Osteoblast (primary cell): ENCODE measurements at regions not wholly inside any gene's neighbourhood (a gene's known extent, or its start where the extent isn't known, plus 50 kb on each side); places are given as distances from the start of the nearest gene placed in this dataset.

ENCODE experiments used
- DNase-seq: peaks from one replicate; pipeline ENCODE4 v3.0.0; 2011; ENCODE audit warnings: low spot score, mixed read lengths; ENCODE audit not compliant: insufficient read length; ENCODE audit errors: missing footprints
- H2AFZ ChIP-seq: 2 replicates; pipeline ENCODE4 v1.6.0; 2011; ENCODE audit warnings: mild to moderate bottlenecking, low read length
- H3K27ac ChIP-seq: 2 replicates; pipeline ENCODE4 v1.5.1; 2011; ENCODE audit warnings: mild to moderate bottlenecking, low read depth, low read length, moderate library complexity
- H3K27me3 ChIP-seq: 2 replicates; pipeline ENCODE4 v1.6.0; 2012; ENCODE audit warnings: mild to moderate bottlenecking, control low read depth, inconsistent platforms, low read length, moderate library complexity; ENCODE audit not compliant: insufficient read depth
- H3K36me3 ChIP-seq: 2 replicates; pipeline ENCODE4 v1.5.1; 2011; ENCODE audit warnings: mild to moderate bottlenecking, low read length, control low read depth, moderate library complexity; ENCODE audit not compliant: insufficient read depth
- H3K4me1 ChIP-seq: 2 replicates; pipeline ENCODE4 v1.5.1; 2011; ENCODE audit warnings: mild to moderate bottlenecking, low read length, control low read depth, moderate library complexity; ENCODE audit not compliant: insufficient read depth
- H3K4me2 ChIP-seq: 2 replicates; pipeline ENCODE4 v1.6.0; 2011; ENCODE audit warnings: mild to moderate bottlenecking, low read length; ENCODE audit not compliant: insufficient read depth
- H3K4me3 ChIP-seq: fragments of 200-600 bp; sonication (generic); 3 replicates; pipeline ENCODE4 v1.5.1; 2012; ENCODE audit warnings: mild to moderate bottlenecking, low read length, inconsistent platforms; ENCODE audit not compliant: insufficient read depth
- H3K79me2 ChIP-seq: 2 replicates; pipeline ENCODE4 v1.6.0; 2012; ENCODE audit warnings: mild to moderate bottlenecking, low read length, control low read depth, inconsistent platforms; ENCODE audit not compliant: insufficient read depth
- H3K9me3 ChIP-seq: 2 replicates; pipeline ENCODE4 v1.5.1; 2011; ENCODE audit warnings: low read depth, low read length, control low read depth
- H4K20me1 ChIP-seq: 2 replicates; pipeline ENCODE4 v1.6.0; 2012; ENCODE audit warnings: mild to moderate bottlenecking, low read length, control low read depth; ENCODE audit not compliant: insufficient read depth
- CTCF ChIP-seq: IDR thresholded peaks from 2 replicates; pipeline ENCODE4 v1.5.1; 2011; ENCODE audit warnings: mild to moderate bottlenecking, low read depth, low read length, moderate library complexity; ENCODE audit errors: extremely low read depth

GRCh38 chr5:58231041-58231440 lies 228.8 kb downstream of the PLK2 start:
- Histone ChIP-seq H3K4me2 (no peak overlapping the region), H3K79me2 (no peaks in the 10 kb centered on the region), H3K4me1 (peaks cover 8% of the 10 kb centered on the region), H3K9me3 (no peaks in the 10 kb centered on the region), H3K27ac (no peak overlapping the region), H3K27me3 (no peaks in the 10 kb centered on the region), H2AFZ (no peak overlapping the region), H3K36me3 (no peaks in the 10 kb centered on the region), H4K20me1 (no peaks in the 10 kb centered on the region), H3K4me3 (no peak overlapping the region)
- no peak for TF ChIP-seq CTCF
- DNase-seq, result no peak

- peaks cover 3% of the 10 kb centered on the region for H3K4me1 ChIP-seq
- H2AFZ ChIP-seq, result no peak overlapping the region
- no peaks in the 10 kb centered on the region for H3K27me3 ChIP-seq
- H3K9me3 ChIP-seq, result no peaks in the 10 kb centered on the region
- no peaks in the 10 kb centered on the region for H3K79me2 ChIP-seq
- H3K27ac ChIP-seq, result no peak overlapping the region
- no peaks in the 10 kb centered on the region for H4K20me1 ChIP-seq
- no peak for TF ChIP-seq CTCF
- H3K4me3 ChIP-seq, result no peak overlapping the region
- H3K4me2 ChIP-seq, result no peak overlapping the region
- no peaks in the 10 kb centered on the region for H3K36me3 ChIP-seq
- DNase-seq, result no peak
These were observed 231.0 kb downstream of the PLK2 start for GRCh38 chr5:58228896-58229295.

GRCh38 chr5:58227858-58228257 lies 232.0 kb downstream of the PLK2 start:
- Histone ChIP-seq H3K27ac (no peak overlapping the region), H3K79me2 (no peaks in the 10 kb centered on the region), H3K4me3 (no peak overlapping the region), H4K20me1 (no peaks in the 10 kb centered on the region), H3K4me2 (no peak overlapping the region), H3K36me3 (no peaks in the 10 kb centered on the region), H2AFZ (no peak overlapping the region), H3K27me3 (no peaks in the 10 kb centered on the region), H3K4me1 (peaks cover 3% of the 10 kb centered on the region), H3K9me3 (no peaks in the 10 kb centered on the region)
- DNase-seq, result no peak
- no peak for TF ChIP-seq CTCF

GRCh38 chr5:58224661-58225060 lies 235.2 kb downstream of the PLK2 start:
- no peak for TF ChIP-seq CTCF
- no peak for DNase-seq
- Histone ChIP-seq H3K4me2 (no peak overlapping the region), H3K4me3 (no peak overlapping the region), H3K36me3 (no peaks in the 10 kb centered on the region), H3K4me1 (peaks cover 3% of the 10 kb centered on the region), H3K79me2 (no peaks in the 10 kb centered on the region), H4K20me1 (no peaks in the 10 kb centered on the region), H3K27ac (no peak overlapping the region), H3K9me3 (no peaks in the 10 kb centered on the region), H3K27me3 (no peaks in the 10 kb centered on the region), H2AFZ (peak overlapping the region; percentile 50)
